ENCODE measurements at regions not wholly inside any gene's neighbourhood (a gene's known extent, or its start where the extent isn't known, plus 50 kb on each side); places are given as distances from the start of the nearest gene placed in this dataset.
A peak's percentile ranks its signal among the peaks of the same experiment; 100 is the strongest.

- H3K27ac Mint-ChIP-seq = no peak overlapping the region
Observed at GRCh38 chr11:55172734-55173415, 89.1 kb upstream of the TRIM48 start.

More at GRCh38 chr11:55172734-55173415, 89.1 kb upstream of the TRIM48 start:
- H3K4me3 ChIP-seq (ENCODE audit: low read length) = no peak overlapping the region
- no peak overlapping the region for H3K27ac ChIP-seq (ENCODE audit: low read depth in 1 of 2, low read length in 2 of 2)
- ATAC-seq (ENCODE audit: poor library complexity) (no peak), DNase-seq (peak in 1 of 14 experiments; percentile 1)
- no peaks in the 10 kb centered on the region for H3K27me3 ChIP-seq (ENCODE audit: control insufficient read depth in 1 of 2, insufficient read depth in 2 of 2, low read length in 2 of 2)
- no peaks in the 10 kb centered on the region for H3K4me1 ChIP-seq (ENCODE audit: insufficient read depth, low read length)
- ChIA-PET POLR2A (no interaction called here), CTCF (no interaction called here)
- H3K4me1 Mint-ChIP-seq (ENCODE audit: low read depth) = no peaks in the 10 kb centered on the region
- H3K27me3 Mint-ChIP-seq = no peaks in the 10 kb centered on the region
- peaks cover 6 to 13% of the 10 kb centered on the region in 2 experiments for H3K9me3 ChIP-seq (ENCODE audit: control insufficient read depth in 1 of 2, insufficient read depth in 1 of 2, low read length in 2 of 2)
- TF ChIP-seq, protein P1, sequence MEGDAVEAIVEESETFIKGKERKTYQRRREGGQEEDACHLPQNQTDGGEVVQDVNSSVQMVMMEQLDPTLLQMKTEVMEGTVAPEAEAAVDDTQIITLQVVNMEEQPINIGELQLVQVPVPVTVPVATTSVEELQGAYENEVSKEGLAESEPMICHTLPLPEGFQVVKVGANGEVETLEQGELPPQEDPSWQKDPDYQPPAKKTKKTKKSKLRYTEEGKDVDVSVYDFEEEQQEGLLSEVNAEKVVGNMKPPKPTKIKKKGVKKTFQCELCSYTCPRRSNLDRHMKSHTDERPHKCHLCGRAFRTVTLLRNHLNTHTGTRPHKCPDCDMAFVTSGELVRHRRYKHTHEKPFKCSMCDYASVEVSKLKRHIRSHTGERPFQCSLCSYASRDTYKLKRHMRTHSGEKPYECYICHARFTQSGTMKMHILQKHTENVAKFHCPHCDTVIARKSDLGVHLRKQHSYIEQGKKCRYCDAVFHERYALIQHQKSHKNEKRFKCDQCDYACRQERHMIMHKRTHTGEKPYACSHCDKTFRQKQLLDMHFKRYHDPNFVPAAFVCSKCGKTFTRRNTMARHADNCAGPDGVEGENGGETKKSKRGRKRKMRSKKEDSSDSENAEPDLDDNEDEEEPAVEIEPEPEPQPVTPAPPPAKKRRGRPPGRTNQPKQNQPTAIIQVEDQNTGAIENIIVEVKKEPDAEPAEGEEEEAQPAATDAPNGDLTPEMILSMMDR (IDR thresholded peaks at IDR 0.05) = no peak
- intact Hi-C loops (cut with DNase I, micrococcal nuclease) = no loop called here
- H3K36me3 ChIP-seq (ENCODE audit: insufficient read depth, low read length) = no peaks in the 10 kb centered on the region
- H3K36me3 Mint-ChIP-seq (ENCODE audit: low read depth) = no peaks in the 10 kb centered on the region
- H3K9me3 Mint-ChIP-seq = peaks cover 6% of the 10 kb centered on the region
- H3K4me3 Mint-ChIP-seq = no peak overlapping the region

Data from CD4-positive, alpha-beta T cell (primary cell).